Urothelium cell line (cell line): ENCODE measurements at regions not wholly inside any gene's neighbourhood (a gene's known extent, or its start where the extent isn't known, plus 50 kb on each side); places are given as distances from the start of the nearest gene placed in this dataset.
"Not testable (repeated sequence)": the region's sequence is repeated elsewhere in the genome, so short reads cannot be mapped to it uniquely, and the experiment has no call there.

Source experiments
- DNase-seq: peaks from one replicate; pipeline ENCODE4 v3.0.0; 2011; ENCODE audit warnings: low spot score, mixed read lengths
- FAIRE-seq: peaks from 2 replicates; lab custom pipeline; 2011; peaks lifted over from hg19 to GRCh38; lab: Jason Lieb, UNC

DNA sequence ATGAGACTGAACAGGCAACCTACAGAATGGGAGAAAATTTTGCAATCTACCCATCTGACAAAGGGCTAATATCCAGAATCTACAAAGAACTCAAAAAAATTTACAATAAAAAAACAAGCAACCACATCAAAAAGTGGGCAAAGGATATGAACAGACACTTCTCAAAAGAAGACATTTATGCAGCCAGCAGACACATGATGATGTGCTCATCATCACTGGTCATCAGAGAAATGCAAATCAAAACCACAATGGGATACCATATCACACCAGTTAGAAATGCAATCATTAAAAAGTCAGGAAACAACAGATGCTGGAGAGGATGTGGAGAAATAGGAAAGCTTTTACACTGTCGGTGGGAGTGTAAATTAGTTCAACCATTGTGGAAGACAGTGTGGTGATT lies 51.7 kb upstream of the PAXBP1 start:
- not testable (repeated sequence) for FAIRE-seq, DNase-seq

DNA sequence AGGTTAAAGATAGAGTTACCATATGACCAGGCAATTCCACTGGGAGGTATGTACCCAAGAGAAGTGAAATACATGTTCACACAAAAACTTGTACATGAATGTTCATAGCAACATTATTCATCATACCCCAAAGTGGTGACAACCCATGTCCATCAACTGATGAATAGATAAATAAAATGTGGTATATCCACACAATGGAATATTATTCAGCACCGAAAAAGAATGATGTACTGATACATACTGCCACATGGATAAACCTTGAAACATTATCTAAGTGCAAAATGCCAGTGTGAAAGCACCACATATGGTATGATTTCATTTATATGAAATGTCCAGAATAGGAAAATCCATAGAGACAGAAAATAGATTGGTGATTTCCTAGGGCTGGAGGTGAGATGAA lies 53.4 kb upstream of the PAXBP1 start:
- FAIRE-seq, result no peak
- no peak for DNase-seq

DNA sequence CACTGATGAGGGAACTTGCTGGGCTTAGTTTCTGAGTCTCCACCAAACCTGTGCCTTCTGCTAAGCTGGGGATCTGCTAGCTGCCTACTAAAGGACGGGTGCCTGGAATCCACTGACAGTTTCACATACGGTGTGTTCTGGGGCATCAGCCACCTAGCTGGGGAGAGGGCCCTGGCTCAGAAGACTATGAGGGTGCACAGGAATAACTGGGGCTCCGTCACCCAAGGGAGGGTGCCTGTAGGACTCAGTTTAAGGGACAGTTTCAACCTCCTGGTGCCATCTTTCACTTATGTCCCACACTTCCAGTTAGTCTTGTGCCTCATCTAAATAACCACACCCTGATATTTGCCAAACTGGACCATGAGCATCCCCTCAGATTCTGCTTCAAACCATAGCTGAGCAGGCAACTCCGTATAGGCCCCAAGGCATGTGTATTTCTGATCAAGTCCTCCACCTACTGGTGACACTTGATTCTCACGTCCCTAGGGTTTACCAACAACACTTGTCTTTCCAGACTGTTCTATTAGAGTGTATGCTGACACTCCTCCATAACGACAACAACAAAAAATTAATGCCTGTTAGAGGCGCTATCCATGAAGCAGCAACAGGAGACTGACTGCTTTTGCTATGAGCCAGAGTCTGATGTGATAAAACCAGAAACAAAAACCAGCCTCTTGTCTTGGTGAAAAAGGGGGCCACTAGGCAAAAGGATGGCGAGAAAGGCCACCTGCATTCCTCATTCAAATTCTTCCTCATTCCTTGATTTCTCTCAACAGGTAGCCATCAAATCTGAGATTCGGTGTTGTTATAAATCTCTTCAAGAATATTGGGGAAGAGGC lies 55.0 kb upstream of the PAXBP1 start:
- DNase-seq (peak; percentile 51), FAIRE-seq (no peak)

DNA sequence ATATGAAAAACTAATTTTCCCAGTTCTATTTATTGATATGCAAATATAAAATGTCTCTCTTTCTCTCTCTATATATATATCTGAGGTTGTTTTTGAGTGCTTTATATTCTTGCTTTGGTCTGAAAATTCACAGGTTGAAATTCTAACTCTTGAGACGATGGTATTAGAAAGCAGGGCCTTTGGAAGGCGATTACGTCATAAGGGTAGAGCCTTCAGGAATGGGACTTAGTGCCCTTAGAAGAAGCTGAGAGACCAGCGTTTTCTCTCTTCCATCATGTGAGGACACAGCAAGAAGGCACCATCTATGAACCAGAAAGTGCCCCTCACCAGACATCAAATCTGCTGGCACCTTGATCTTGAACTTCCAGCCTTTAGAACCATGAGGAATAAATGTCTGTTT lies 57.4 kb upstream of the PAXBP1 start:
- FAIRE-seq, result no peak
- no peak for DNase-seq

DNA sequence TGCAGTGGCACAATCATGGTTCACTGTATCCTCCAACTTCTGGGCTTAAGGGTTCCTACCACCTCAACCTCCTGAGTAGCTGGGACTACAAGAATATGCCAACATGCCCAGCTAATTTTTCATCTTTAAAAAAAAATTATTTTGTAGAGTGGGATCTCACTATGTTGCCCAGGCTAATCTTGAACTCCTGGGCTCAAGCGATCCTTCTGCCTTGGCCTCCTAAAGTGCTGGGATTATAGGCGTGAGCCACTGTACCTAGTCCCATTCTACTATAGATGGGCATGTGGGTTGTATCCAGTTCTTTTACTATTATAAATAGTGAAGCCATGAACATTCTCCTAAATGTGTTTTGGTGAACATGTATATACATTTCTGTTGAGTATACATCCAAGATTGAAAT lies 57.9 kb upstream of the PAXBP1 start:
- no peak for FAIRE-seq

DNA sequence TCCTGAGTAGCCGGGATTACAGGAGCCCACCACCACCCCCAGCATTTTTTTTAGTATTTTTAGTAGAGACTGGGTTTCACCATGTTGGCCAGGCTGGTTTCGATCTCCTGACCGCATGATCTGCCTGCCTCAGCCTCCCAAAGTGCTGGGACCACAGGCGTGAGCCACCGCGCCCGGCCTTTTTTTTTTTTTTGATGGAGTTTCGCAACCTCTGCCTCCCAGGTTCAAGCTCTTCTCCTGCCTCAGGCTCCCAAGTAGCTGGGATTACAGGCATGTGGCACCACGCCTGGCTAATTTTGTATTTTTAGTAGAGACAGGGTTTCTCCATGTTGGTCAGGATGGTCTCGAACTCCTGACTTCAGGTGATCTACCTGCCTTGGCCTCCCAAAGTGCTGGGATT lies 60.2 kb upstream of the PAXBP1 start:
- not testable (repeated sequence) for FAIRE-seq

More for the DNA sequence above, 57.9 kb upstream of the PAXBP1 start:
- no peak for DNase-seq

DNA sequence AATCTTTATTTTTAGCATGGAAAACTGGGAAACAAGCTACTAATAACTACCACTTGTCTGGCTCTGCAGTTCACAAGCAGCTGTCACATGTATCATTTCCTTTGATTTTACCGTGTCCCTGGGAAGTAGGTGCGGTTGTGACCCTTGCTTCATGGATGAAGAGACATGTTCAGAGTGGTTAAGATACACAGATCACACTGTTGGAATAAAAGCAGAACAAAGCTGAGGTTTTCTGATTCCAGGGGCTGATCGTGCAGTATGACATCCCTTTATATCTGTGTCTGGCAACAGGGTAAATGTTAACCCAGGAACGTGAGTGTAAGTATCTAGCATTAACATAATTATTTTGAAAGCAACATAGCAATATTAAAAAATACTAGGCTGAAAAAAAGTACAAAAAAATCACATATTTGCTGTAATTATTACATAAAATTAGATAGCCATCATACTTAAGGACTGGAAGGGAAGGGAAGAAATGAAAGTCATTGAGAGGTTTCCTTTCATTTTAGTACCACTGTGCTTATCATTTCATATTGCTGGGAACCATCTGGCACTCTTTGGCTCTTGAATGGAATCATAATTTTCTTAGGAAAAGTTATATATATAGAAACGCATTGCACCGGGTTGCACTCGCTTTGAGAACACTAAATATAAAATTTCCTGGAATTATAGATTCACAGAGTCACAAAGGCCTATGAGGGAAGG lies 62.8 kb upstream of the PAXBP1 start:
- no peak for FAIRE-seq
- DNase-seq, result no peak

More for the DNA sequence above, 60.2 kb upstream of the PAXBP1 start:
- DNase-seq, result not testable (repeated sequence)

DNA sequence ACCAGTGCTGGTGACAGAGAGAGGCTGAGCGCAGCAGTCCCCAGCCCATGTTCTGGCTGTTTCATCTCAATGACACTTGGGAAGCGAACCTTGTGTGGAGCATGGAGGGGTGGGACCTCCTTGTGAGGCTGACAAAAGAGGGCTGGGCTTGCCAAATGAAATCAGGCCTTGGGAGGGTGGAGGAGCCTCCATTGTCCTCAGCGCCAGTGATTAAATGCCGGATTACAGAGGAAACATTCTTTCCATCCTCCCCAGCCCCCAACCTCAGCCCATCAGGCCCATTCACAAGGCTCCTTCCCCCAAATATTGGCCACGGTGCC lies 63.3 kb upstream of the PAXBP1 start:
- no peak for FAIRE-seq
- no peak for DNase-seq

DNA sequence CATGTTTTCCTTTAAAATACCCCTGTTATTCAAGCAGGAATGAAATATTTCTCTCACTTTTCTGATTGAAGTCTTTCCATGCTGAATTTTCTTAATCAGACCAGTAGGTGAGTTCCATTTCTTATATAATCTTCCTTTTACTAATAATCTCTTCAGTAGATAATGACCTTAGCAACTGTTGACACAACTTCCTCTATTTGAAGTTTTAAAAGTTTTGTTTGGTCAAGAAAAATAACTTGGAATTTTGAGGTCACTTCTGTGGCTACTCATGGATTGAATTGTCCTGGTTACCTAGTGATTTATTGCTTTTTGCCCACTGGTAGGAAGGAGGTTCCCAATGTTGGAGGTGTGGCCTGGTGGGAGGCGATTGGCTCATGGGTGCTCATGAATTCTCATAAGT lies 70.6 kb upstream of the PAXBP1 start:
- FAIRE-seq (no peak), DNase-seq (no peak)

DNA sequence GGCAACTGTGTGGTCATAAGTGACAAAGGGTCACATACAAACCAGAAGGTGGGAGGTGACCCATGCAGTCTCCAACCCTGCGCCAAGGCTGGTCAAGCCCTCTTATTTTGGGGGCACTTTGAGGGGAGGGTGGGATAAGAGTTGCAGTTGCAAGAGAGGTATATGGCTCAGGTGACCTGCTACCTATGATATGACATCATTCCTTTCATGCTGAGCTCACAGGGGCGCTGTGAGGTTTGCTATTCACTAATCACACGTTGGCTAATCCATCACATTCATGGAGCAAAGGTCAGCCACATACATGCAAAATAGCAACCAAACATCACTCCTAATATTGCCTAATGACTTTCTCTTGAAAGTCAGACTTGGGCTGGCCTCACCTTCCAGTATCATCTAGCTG lies 72.0 kb upstream of the PAXBP1 start:
- no peak for FAIRE-seq
- DNase-seq, result no peak

DNA sequence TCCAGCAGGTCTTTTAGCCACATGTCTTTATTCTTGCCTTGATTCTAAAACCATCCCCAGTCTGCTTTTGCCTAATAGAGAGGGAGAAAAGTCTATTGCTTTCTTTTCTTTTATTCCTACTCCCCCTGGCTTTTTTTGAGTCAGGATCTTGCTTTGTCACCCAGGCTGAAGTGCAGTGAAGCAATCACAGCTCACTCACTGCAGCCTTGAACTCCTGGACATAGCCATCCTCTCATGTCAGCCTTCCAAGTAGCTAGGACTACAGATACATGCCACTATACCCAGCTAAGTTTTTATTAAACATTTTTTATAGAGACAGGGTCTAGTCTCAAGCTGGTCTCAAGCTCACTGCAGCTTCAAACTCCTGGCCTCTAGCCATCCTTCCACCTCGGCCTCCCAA lies 72.5 kb upstream of the PAXBP1 start:
- FAIRE-seq, result no peak

DNA sequence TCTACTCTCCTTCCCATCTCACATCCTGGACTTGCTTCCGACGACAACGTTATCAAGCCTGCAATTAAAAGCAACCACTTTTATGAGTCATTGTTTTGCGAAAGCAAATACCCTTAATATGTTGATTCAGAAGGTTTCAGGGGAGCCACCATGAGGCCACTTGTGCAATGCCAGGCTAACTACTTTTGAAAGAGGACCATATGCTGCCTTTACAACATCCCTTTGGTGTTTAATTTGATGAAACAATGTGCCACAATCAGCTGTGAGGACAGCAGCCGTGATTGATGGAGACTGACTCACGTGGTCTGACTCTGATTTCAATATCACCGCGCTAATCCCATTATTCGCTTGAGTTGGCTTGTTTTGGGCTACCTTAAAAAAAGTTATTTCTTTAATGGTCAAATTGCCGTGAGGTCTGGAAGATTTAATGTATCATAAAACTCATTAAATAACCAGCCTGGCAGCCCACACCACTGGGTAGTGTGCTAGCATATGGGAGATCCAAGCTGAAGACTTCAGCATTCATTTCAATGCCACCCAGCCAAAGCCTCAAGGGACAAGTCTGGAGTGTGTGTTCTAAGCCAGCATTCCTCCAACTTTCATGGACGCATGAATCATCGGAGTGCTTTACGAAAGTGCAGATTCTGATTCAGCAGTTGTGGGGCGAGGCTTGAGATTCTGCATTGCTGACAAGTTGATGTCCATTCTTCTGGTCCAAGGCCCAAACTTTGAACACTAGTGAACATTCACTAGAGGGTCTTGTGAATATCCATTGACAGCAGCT lies 73.3 kb upstream of the PAXBP1 start:
- peak; percentile 55 for DNase-seq

More for the DNA sequence above, 72.5 kb upstream of the PAXBP1 start:
- DNase-seq, result no peak

DNA sequence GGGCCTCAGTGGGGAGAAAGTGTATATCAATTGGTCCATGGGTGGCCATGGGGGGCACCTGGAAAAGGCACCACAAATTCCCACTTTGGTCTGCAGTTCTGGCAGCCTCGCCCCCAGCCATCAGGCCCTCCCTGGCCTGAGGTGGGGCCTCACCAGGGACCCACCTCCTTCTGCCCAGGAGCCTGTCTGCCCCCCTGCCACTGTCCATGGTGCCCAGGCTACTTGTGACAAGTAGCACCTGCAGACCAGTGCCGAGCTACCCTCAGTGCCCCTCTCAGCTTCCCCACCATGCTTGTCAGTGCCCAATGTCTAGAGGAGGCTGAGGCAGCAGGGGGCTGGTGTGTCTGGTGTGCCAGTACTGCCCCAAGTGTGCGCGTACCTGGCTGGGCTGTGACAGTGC lies 87.1 kb upstream of the PAXBP1 start:
- FAIRE-seq, result no peak
- DNase-seq, result no peak

More for the DNA sequence above, 73.3 kb upstream of the PAXBP1 start:
- no peak for FAIRE-seq

DNA sequence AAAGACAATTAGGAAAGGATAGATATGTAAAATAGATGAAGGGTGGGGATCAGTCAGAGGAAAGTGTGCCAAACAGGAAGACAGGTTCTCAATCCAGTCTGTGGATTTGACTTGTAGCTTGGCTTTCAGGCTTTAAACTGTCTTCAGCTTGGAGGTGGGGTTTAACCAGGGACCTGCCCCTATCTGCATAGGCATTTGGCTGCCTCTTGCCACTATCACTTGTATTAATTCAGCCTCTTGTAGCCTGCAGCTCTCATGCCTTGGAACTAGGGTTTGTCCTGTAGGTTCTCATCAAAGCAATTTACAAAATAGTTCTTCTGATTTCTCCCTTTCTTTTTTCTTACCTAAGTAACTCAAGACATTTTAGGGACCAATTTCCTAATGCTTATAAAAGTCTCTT lies 88.8 kb upstream of the PAXBP1 start:
- FAIRE-seq (no peak), DNase-seq (no peak)

DNA sequence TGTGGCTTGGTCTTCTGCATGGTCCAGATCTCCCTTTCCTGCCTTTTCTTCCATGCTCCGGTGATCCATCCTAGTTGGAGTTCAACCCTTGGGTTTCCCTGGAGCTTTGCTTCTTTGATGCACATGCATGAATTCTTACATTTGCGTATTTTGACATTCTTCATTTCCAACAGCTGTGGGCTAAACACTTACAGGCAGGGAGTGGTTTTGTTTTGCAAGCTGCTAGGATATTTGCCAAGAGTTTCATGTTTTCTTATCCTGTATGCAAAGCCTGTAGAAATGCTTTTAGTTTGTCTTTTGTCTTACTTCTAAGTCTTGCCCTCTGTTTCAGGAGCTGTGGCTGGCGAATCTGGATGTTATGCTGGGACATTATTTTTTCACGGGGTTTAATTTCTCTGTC lies 90.3 kb upstream of the PAXBP1 start:
- DNase-seq (no peak), FAIRE-seq (no peak)

DNA sequence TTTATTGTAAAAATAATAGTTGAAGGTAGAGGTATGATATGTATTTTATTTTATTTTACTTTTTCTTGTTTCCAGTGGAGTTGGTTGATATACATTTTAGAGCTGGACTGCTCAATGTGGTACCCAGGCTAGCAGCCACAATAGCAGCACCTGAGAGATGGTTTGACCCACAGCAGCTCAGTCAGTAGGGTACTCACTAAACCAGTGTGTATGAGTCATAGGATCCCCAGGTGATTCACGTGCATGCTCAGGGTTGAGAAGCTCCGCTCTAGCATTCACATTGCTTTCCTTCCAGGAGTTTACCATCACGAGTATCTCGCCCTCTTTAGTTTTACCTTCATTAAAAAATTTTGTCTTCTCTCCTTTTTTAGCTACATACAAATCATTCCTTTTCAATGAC lies 96.0 kb upstream of the PAXBP1 start:
- FAIRE-seq, result no peak
- no peak for DNase-seq

DNA sequence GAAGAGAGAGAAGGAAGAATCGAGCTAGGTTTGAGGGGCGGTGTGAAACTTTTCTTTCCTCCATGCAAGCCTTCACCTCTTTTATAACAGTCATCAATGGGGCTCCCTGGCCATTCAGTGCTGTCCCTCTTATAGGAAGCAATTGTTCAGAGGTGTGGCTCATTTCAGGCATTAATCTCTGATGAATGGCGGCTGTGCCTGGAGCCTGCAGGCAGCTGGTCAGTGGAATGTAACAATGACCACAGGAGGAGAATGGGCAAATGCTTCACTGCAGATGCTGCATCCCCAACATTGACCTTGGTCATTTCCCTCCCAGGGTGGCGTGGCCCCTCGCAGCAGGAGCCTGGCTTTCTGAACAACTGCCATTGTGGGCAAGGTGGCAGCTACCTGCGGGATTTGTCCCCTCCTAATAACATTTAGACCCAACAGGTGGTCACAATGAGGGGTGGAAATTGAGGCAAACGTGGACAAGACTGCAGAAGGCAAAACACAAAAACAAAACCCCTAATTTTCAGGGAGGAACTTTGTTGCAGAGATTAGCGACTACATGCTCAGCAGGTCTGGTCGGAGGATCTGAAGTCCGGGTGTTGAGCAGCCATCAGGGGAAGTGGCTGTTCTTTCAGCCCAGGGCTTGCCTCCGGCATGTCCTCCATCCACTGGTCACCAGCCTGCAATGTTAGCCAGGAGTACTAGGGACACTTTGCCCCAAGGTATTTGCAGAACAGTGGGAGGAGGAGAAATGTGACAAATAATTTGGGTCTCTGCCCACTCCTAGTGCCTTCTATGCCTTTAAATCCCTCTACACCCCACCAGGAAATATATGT lies 97.3 kb upstream of the PAXBP1 start:
- DNase-seq, result no peak
- no peak for FAIRE-seq

DNA sequence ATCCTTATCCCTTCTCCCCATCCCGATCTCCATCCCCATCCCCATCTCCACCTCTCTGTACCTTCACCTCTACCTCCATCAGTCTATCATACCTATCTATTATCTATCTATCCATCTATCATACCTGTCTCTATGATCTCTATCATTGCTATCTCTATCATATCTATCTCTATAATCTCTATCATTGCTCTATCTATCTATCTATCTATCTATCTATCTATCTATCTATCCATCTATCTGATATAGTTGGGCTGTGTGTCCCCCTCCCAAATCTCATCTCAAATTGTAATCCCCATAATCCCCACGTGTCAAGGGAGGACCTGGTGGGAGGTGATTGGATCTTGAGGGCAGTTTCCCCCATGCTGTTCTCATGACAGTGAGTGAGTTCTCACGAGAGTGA lies 97.9 kb upstream of the PAXBP1 start:
- DNase-seq, result no peak
- no peak for FAIRE-seq

DNA sequence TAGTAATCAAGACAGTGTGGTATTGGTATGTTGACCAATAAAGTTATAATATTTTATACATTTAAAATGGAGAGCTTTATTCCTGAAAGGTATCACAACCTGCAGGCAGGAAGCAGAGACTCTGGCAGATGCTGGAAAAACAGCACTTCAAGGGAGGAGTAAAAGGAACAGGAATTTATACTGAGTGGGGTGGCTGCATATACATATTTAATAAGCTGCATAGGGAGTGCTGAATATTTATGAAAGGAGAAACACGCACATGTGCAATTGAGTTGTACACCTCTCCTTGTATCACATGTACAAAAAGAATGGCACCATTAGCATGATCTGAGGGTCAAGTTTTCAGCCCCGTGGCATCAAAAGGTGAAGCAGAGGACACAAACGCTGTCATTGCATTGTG lies 104.9 kb upstream of the PAXBP1 start:
- no peak for DNase-seq
- no peak for FAIRE-seq

DNA sequence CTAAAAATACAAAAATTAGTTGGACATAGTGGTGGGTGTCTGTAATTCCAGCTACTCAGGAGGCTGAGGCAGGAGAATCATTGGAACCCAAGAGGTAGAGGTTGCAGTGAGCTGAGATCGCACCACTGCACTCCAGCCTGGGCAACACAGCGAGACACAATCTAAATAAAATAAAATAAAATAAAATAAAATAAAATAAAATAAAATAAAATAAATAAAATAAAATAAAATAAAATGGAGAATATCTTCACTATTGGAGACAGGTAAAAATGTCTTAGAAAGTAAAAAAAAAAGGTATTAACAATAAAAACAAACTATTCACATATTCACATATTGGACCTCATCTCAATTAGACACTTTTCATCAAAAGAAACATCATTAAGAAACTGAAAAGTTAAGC lies 106.3 kb upstream of the PAXBP1 start:
- FAIRE-seq, result not testable (repeated sequence)

DNA sequence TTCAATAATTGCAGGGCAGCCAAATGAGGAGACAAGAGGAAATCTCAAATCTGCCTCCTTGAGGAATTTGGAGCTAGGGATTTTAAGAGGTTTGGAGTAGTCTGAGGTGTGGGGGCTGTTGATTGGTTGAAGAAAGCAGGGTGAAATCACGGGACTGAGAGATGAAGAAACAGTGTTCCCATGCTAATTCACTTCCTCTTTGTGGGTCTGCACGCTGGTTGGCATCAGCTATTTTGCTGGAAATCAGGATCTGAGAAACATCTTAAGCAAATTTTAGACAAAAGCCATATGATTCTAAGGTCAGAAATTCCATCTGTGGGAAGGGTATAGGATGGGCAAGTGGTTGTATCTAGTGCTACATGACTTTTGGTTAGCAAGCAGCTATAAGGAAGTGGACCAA lies 107.1 kb upstream of the PAXBP1 start:
- no peak for DNase-seq
- no peak for FAIRE-seq

More for the DNA sequence above, 106.3 kb upstream of the PAXBP1 start:
- not testable (repeated sequence) for DNase-seq
